ENCODE measurements at regions not wholly inside any gene's neighbourhood (a gene's known extent, or its start where the extent isn't known, plus 50 kb on each side); places are given as distances from the start of the nearest gene placed in this dataset.

GRCh38 chr3:86629511-86629910, 361.4 kb downstream of the VGLL3 start:
- no peak for TF ChIP-seq EZH2 (IDR thresholded peaks at IDR 0.05)
- no peak for TF ChIP-seq EZH2phosphoT487 (IDR thresholded peaks at IDR 0.05)
- no peak for TF ChIP-seq CTCF (IDR thresholded peaks at IDR 0.05)
- Histone ChIP-seq H3K79me2 (ENCODE audit: low read depth) (no peaks in the 10 kb centered on the region), H3K27ac (no peak overlapping the region), H3K9ac (no peak overlapping the region), H3K4me1 (no peaks in the 10 kb centered on the region), H3K4me2 (no peak overlapping the region), H2AFZ (replicated peaks) (peak overlapping the region; percentile 45), H3K36me3 (no peaks in the 10 kb centered on the region), H3K27me3 (no peaks in the 10 kb centered on the region), H4K20me1 (ENCODE audit: low read depth) (no peaks in the 10 kb centered on the region), H3F3A (ENCODE audit: low read depth) (no peaks in the 10 kb centered on the region), H3K9me3 (ENCODE audit: low read depth) (no peaks in the 10 kb centered on the region), H3K4me3 (no peak overlapping the region)
- H3K27ac Mint-ChIP-seq, result no peak overlapping the region
- peaks cover 2% of the 10 kb centered on the region for H3K27me3 Mint-ChIP-seq (ENCODE audit: insufficient read depth, low read depth)
- H3K9me3 Mint-ChIP-seq, result no peaks in the 10 kb centered on the region
- DNase-seq (ENCODE audit: low spot score), result no peak
- no peak overlapping the region for H3K4me3 Mint-ChIP-seq
- H3K36me3 Mint-ChIP-seq, result no peaks in the 10 kb centered on the region
- peaks cover 8% of the 10 kb centered on the region for H3K4me1 Mint-ChIP-seq

- no peak overlapping the region for H3K4me2 ChIP-seq
- Mint-ChIP-seq H3K4me3 (no peak overlapping the region), H3K9me3 (no peaks in the 10 kb centered on the region), H3K27me3 (ENCODE audit: insufficient read depth, low read depth) (peaks cover 2% of the 10 kb centered on the region), H3K27ac (no peak overlapping the region), H3K4me1 (peaks cover 6% of the 10 kb centered on the region), H3K36me3 (no peaks in the 10 kb centered on the region)
- H3K27ac ChIP-seq, result no peak overlapping the region
- H4K20me1 ChIP-seq (ENCODE audit: low read depth), result no peaks in the 10 kb centered on the region
- H3K79me2 ChIP-seq (ENCODE audit: low read depth), result no peaks in the 10 kb centered on the region
- H3K4me3 ChIP-seq, result no peak overlapping the region
- H3K36me3 ChIP-seq, result no peaks in the 10 kb centered on the region
- no peaks in the 10 kb centered on the region for H3F3A ChIP-seq (ENCODE audit: low read depth)
- no peak for TF ChIP-seq EZH2 (IDR thresholded peaks at IDR 0.05)
- TF ChIP-seq CTCF (IDR thresholded peaks at IDR 0.05), result no peak
- no peak for TF ChIP-seq EZH2phosphoT487 (IDR thresholded peaks at IDR 0.05)
- H2AFZ ChIP-seq (replicated peaks), result no peak overlapping the region
- H3K27me3 ChIP-seq, result no peaks in the 10 kb centered on the region
- H3K9ac ChIP-seq, result no peak overlapping the region
- no peaks in the 10 kb centered on the region for H3K9me3 ChIP-seq (ENCODE audit: low read depth)
- no peak for DNase-seq (ENCODE audit: low spot score)
- no peaks in the 10 kb centered on the region for H3K4me1 ChIP-seq
Measured at GRCh38 chr3:86624192-86624591, 366.8 kb downstream of the VGLL3 start.

GRCh38 chr3:86618706-86619105, 372.2 kb downstream of the VGLL3 start:
- H3K4me3 Mint-ChIP-seq, result no peak overlapping the region
- H3K36me3 ChIP-seq, result no peaks in the 10 kb centered on the region
- no peak overlapping the region for H3K4me2 ChIP-seq
- TF ChIP-seq CTCF (IDR thresholded peaks at IDR 0.05), result no peak
- TF ChIP-seq EZH2 (IDR thresholded peaks at IDR 0.05), result no peak
- no peak for TF ChIP-seq EZH2phosphoT487 (IDR thresholded peaks at IDR 0.05)
- no peaks in the 10 kb centered on the region for H3K4me1 Mint-ChIP-seq
- no peak for DNase-seq (ENCODE audit: low spot score)
- H3K9me3 ChIP-seq (ENCODE audit: low read depth), result no peaks in the 10 kb centered on the region
- no peaks in the 10 kb centered on the region for H3K27me3 Mint-ChIP-seq (ENCODE audit: insufficient read depth, low read depth)
- H3K79me2 ChIP-seq (ENCODE audit: low read depth), result no peaks in the 10 kb centered on the region
- no peak overlapping the region for H3K4me3 ChIP-seq
- no peak overlapping the region for H3K27ac ChIP-seq
- no peaks in the 10 kb centered on the region for H3K36me3 Mint-ChIP-seq
- no peaks in the 10 kb centered on the region for H4K20me1 ChIP-seq (ENCODE audit: low read depth)
- H3K9ac ChIP-seq, result no peak overlapping the region
- no peak overlapping the region for H2AFZ ChIP-seq (replicated peaks)
- no peaks in the 10 kb centered on the region for H3F3A ChIP-seq (ENCODE audit: low read depth)
- no peaks in the 10 kb centered on the region for H3K4me1 ChIP-seq
- H3K27ac Mint-ChIP-seq, result no peak overlapping the region
- no peaks in the 10 kb centered on the region for H3K9me3 Mint-ChIP-seq
- H3K27me3 ChIP-seq, result no peaks in the 10 kb centered on the region

- H3K36me3 ChIP-seq, result no peaks in the 10 kb centered on the region
- DNase-seq (ENCODE audit: low spot score), result no peak
- H3K4me3 ChIP-seq, result no peak overlapping the region
- no peaks in the 10 kb centered on the region for H3K79me2 ChIP-seq (ENCODE audit: low read depth)
- no peaks in the 10 kb centered on the region for H3K27me3 ChIP-seq
- H2AFZ ChIP-seq (replicated peaks), result no peak overlapping the region
- H3K9ac ChIP-seq, result no peak overlapping the region
- no peak overlapping the region for H3K27ac ChIP-seq
- Mint-ChIP-seq H3K27ac (no peak overlapping the region), H3K9me3 (peaks cover 19% of the 10 kb centered on the region), H3K4me1 (no peaks in the 10 kb centered on the region), H3K4me3 (no peak overlapping the region), H3K27me3 (ENCODE audit: insufficient read depth, low read depth) (no peaks in the 10 kb centered on the region), H3K36me3 (no peaks in the 10 kb centered on the region)
- no peaks in the 10 kb centered on the region for H3K4me1 ChIP-seq
- no peaks in the 10 kb centered on the region for H3F3A ChIP-seq (ENCODE audit: low read depth)
- H3K9me3 ChIP-seq (ENCODE audit: low read depth), result no peaks in the 10 kb centered on the region
- no peak for TF ChIP-seq EZH2phosphoT487 (IDR thresholded peaks at IDR 0.05)
- no peak for TF ChIP-seq CTCF (IDR thresholded peaks at IDR 0.05)
- TF ChIP-seq EZH2 (IDR thresholded peaks at IDR 0.05), result no peak
- no peaks in the 10 kb centered on the region for H4K20me1 ChIP-seq (ENCODE audit: low read depth)
- no peak overlapping the region for H3K4me2 ChIP-seq
Measured at GRCh38 chr3:86605166-86605565, 385.8 kb downstream of the VGLL3 start.
